HG02759 (cell line): ENCODE measurements at regions not wholly inside any gene's neighbourhood (a gene's known extent, or its start where the extent isn't known, plus 50 kb on each side); places are given as distances from the start of the nearest gene placed in this dataset.
"Not testable (repeated sequence)": the region's sequence is repeated elsewhere in the genome, so short reads cannot be mapped to it uniquely, and the experiment has no call there.

Source experiments
- ATAC-seq: cut with Tn5 transposase; IDR thresholded peaks from one replicate; pipeline ENCODE4 v1.9.1; 2021; ENCODE audit warnings: mild to moderate bottlenecking, moderate library complexity; ENCODE audit not compliant: unreplicated experiment

DNA sequence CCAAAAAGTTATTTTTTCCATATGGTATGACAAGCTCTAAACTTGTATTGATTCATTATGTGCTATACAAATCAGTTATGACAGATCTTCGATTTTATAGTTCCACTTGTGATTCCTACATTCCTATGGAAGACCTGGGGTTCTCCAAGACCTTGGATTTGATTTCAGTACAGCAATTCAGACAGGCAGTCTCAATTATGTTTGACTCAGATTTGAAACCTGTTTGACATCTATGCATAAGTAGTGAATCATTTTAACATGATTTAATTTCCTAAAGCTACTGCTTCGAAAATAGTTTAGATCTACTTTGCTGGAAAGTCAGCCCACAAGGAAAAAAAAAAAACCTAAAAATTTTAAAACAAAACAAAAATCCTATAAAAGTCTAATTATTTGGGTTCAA, 820.4 kb downstream of the LUZP2 start:
- ATAC-seq = no peak

DNA sequence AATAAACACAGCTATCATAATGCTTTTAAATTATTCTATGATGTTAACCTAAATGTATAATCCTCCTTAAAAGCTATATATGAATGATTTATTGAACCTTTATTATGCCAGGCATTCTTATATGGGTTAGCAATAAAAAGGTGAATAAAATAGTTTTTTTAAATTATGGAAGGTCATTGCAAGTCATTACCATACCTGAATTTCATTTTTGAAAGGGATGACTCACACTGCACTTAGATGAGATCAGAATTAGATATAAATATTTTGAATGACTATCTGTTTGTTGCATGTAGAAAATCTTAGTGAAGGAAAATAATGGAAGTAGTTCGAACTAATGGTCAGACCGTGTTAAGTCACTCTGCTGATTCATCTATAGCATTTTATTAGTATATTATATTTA, 822.3 kb downstream of the LUZP2 start:
- ATAC-seq = no peak

DNA sequence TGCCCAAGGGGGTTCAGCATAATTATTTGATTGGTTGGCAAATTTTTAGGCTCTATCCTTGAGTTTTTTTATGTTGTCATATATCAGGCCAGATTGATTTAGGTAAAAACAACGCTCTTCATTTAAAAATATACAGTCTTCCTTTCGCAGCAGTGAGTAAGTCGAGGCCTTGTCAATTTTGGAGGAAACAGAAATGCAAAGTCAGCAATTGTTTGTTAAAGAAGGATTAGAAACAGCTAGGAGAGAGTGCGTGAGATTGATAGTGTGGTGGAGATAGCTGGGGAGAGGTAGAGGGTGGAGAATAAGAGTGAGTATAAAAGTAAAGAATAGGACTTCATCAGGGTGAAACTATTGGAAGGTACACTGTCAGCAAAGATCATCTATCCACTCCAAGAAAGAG, 830.8 kb downstream of the LUZP2 start:
- no peak for ATAC-seq

DNA sequence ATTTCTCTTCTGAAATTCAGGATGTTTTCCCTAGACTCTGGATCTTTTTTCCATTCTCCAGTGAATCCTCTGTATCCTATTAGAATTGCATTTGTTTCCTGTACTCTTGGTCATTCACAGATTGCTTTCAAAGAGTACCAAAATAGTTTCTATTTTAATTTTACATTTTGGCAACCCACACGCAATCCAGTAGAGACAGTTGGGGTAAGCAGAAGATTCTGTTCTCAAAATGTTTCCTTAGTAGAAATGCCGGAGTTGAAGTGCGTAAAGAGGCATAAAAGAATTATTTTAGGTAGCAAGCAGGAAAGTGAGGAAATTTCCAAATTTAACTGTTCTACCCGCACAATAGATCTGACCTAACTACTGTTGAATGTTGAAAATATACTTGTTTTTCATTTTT, 842.4 kb downstream of the LUZP2 start:
- ATAC-seq = no peak

DNA sequence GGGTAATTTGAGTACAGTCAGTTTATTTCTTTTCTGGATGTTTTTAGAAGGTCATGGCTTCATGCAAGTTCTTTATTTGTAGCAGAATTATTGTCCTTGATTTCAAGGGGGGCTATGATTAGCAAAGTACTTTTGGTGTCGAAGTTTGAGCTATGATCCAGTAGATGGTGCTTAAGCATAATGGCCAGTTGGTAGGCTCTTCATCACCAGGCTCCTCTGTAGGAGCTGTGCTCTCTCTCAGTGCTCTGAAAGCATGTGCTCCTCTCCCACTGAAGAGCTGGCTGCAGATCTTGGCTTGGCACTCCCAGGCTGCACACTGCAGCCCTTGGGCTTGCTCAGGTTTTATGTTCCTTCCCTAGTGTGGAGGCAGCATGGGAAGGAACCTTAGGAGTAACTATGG, 852.7 kb downstream of the LUZP2 start:
- ATAC-seq = no peak

DNA sequence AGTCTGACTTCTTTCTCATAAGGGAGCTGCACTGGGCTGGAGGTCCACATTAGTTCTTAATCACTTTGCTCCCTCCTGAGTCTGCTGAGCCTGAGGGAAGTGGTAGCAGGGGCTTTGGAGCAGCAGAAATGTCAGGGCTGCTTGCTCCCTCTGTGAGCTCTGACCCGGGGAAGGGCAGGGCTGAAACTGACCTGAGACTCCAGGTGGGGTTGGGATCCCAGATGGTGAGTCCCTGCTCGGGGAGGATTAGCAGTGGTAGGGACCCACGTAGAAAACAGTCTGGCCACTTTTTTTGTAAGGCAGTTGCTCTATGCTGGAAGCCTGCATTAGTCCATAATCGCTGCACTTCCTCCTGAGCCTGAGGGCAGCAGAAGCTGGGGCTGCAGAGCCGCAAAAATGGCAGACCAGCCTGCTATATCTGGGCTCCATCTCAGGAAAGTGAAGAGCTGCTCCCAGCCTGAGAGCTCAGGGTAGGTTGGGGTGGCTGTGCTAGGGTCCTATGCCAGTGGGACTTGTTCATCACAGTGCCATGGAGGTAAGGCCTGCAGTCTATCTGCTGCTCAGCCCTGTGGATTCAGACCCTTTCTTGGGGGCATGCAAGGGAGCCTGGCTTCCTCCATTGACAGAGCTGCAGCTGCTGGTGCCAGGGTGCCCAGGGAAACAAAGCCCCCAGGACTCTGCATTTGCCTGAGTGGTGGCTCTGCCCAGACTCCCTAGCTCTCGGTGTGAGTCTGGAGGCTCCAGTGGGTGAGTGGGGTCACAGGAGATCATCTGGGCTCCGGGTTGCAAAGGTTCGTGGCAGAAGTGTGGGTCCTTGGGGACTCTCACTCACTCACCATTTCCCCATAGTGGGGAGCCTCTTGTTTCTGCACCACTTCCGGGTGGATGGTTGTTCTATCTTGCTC, 854.3 kb downstream of the LUZP2 start:
- no peak for ATAC-seq

DNA sequence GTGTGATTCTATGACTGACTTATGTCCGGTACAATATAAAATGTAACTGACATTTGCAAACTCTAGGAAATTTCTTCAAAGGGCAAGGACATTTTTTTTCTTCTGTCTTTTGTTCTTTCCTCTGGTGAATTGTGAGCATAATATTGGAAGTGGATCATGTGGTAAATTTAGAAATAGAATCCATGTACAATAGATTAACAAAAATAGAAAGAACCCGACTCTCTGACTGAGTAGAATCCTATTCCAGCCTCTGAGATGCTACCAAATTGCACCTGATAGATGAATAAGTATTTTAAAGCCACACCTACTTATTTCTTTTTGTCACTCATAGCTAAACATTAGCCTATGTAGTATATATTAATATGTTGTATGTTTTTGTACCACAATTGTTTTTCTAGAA, 860.3 kb downstream of the LUZP2 start:
- ATAC-seq = no peak

DNA sequence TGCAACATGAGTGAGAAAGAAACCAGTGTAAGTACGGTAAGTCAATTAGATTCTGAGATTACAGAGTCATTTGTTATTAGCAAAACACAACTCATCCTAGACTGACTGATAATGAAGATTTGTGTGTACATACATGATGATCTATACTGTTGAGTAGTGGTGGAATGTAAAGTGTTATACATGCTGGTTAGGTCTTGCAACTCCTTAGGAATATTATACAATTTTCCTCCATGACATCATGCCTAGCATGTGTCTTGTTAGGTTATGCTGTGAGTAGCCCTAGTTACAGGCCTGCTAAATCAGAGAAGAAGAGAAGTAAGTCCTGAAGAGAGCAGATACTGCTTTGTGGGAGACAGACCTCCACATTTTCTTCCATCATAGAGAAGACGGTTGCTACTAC, 880.6 kb downstream of the LUZP2 start:
- ATAC-seq = no peak

DNA sequence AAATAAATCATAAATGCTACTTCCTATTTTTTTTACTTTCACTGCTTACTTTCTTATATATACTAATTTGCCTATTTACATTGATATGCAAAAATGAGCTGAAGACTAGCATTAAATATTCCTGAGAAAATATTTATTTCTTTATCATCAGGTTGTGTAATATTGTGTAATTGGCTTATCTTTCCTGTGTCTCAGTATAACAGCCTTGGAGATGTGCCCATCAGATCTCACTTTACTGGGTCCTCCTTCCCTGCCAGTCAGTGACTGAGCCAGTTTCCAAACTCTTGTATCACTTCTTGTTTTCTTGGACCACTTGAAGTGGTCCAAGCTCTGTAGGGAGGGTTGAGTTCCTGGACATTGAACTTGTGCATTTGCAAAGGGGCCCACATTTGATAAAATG, 900.0 kb downstream of the LUZP2 start:
- ATAC-seq = no peak

DNA sequence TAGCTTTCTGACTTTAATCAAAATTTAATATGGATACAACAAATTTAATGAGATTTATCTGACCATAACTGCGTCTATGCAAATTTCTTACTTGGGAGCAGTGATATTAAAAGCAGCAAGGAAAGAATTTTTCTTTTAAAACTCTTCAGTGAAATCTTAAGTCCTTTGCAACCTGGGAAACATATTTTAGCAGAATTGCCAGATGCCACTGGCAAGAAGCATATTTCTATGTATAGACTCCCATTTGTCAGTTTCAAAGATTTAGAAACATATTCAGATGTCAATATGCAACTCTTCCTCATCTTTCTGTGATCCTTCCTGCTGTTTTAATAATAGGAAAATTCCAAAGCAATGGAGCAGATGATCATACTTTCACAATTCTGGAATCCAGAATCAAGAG, 911.3 kb downstream of the LUZP2 start:
- no peak for ATAC-seq

DNA sequence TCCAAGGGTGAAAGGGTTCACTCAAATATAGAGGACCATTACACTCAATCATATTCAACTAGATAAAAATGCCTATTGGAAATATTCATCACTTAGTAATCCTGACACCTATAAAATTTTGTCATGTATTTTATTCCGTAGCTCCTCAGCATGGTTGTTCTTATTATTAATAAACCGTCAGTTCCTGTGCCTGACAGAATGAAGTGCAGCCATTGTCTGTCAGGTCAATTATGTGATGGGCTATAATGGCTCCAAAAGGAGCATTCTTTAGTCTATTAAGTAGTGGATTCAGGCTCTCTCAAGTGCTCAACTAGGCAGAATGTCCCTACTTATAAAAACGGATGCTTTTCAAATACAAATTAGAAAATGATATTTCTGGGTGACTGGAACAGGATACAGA, 916.1 kb upstream of the ANO3 start:
- no peak for ATAC-seq

DNA sequence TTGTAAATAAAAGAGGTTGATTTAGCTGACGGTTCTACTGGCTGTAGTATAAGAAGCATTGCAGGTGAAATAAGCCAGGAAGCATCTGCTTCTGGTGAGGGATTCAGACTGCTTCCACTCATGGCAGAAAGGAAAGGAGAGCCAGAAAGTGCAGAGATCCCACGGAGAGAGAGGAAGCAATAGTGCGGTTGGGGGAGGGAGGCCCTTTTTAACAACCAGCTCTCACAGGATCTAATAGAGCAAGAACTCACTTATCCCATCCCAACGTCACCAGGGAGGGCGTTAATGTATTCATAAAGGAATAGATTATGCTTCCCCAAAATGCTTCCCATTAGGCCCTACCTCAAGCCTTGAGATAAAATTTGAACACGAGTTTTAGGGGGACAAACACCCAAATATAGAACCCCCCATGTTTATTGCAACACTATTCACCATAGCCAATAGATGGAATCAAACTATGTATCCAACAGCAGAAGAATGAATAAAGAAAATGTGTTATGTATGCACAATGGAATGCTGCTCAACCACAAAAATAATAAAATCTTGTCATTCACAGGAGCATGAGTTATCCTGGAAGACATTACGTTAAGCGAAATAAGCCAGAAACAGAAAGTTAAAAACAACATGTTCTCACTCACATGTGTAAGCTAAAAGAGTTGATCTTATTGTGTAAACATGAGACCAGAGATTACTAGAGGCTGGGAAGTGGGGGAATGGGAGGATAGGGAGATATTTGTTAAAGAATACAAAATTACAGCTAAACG, 908.3 kb upstream of the ANO3 start:
- no peak for ATAC-seq

DNA sequence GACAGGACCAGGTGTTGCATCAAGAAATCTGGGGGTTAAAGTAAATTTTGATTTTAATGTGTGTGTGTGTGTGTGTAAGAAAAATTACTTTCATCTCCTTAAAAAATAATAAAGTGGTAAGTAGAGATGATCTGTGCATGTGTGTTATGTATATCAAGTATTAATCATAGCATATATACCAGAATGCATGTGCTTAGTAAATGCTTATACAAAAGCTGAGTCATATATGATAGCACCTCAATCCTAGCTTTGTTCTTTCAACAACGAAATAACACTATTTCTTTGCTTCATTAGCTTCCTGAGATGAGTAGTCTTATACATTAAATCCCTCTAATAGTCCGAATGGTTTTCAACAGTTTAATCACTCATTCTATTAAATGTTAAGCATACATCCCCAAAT, 899.6 kb upstream of the ANO3 start:
- no peak for ATAC-seq

DNA sequence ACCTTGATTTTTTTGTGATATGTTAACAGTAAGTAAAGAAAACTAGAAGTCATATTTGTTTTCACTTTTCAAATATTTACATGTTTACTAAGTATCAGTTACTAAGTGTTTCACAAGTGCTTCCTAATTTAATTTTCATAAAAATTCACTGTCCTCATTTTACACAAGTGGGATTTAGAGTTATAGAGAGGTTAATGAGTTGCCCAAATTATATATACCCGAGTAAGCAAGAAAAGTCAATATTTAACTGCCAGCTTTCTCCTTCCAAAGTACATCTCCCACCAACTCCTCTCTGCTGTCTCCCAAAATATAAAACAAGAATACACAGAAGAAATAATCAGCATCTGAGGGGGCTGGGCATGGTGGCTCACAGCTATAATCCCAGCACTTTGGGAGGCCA, 896.7 kb upstream of the ANO3 start:
- ATAC-seq = no peak

DNA sequence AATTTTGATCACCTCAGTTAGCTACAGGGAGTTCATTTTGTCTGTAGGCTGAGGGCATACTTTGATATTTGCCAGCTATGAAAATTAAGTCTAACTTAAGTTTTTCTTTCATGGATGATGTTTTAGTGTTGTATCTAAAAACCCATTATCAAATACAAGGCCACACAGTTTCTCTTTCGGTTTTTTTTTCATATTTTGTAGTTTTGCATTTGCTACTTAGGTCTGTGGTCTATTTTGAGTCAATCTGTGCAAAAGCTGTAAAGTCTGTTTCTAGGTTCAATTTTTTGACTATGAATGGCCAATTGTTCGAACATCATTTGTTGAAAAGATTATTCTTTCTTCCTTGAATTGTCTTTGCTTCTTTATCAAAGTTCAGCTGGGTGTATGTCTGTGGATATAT, 895.6 kb upstream of the ANO3 start:
- no peak for ATAC-seq

DNA sequence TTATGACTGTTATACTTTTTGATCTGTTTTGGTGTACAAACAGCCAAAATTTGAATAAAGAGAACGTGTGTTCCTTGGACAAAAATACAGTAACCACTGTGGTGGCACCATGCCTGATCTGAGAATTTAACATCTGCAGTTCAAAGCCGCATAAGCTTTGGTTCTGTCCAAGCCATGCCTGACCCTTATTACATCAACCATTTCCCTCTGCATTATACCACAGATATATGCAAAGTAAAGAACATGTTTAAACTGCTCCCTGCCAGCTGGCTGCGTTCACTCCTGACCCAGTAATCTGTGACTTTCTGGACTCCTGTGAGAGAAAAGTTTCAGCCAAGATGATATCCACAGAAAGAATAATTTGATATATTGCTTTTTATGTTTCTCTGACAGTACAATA, 890.5 kb upstream of the ANO3 start:
- no peak for ATAC-seq

DNA sequence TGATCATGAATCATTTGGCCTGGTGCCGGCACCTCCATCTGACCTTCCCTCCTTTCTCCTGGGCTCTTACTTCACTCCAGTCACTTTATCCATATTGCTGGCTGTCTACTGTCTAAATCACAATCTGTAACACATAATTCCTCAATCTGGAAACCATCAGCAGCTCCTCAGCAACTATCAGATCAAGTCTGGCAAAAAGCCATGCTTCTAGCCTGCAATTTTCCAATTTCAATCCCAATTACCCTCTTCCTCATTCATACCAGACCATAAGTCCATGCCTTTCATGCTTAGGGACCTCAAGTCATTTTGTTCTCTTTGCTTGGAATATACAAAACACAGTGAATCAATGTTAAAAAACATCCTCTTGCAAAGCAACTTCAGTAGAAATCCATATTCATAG, 882.8 kb upstream of the ANO3 start:
- ATAC-seq = no peak

DNA sequence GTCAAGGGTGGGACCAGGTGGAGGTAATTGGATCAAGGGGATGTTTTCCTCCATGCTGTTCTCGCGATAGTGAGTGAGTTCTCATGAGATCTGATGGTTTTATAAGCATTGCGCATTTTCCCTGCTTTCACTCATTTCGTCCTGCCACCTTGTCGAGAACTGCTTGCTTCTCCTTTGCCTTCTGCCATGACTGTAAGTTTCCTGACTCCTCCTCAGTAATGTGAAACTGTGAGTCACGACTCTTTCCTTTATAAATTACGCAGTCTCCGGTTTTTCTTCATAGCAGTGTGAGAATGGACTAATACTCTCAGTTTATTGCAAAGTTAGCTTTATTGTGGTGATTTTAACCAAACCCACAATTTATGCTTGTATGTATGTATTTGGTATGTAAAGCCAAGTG, 878.5 kb upstream of the ANO3 start:
- no peak for ATAC-seq

DNA sequence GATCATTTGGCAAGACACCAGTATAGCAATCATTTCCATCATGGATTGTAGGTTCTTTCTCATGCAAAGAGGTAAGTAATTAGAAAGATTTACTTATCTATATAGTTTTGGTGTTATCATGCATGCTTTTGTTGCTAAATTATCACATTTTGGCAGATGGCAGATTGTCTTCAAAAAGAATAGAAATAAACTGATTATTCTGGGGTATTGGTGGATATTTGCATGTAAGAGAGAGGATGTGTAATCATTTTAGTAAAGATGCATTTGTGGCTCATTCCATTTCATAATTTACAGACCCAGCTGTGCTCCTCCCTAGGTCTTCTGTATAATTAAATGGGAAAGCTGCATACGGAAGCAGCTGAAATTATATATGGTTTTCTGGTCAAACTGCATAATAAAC, 875.7 kb upstream of the ANO3 start:
- ATAC-seq = no peak

DNA sequence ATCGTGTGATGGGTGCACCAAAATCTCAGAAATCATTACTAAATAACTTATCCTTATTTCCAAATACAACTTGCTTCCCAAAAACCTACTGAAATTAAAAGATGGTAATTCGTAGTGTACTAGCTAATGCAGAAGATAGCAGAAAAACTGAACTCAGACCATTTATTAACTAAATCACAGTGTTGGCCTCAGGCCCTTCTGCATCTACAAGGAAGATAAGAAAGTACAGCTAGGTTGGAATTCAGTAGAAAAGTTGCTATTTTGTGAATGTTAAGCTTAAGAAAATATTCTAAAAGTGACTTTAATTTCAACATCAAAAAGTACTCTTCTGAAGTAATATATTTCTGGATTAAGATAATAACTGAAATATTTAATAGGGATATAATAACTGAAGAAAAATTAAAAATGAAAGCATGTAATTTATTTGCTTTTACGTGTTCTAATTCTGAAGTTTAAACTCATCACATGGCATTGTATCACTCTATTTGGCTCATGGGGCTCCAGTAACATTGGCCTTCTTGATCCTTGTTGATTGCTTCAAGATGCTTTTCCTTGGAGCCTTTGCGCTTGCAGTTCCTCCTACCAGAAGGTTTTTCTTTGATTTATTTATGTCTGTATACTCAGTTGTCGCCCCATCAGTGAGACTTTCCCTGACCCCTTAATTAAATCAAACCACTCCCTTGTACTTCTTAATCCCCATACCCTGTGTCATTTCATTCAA, 847.9 kb upstream of the ANO3 start:
- ATAC-seq = no peak

DNA sequence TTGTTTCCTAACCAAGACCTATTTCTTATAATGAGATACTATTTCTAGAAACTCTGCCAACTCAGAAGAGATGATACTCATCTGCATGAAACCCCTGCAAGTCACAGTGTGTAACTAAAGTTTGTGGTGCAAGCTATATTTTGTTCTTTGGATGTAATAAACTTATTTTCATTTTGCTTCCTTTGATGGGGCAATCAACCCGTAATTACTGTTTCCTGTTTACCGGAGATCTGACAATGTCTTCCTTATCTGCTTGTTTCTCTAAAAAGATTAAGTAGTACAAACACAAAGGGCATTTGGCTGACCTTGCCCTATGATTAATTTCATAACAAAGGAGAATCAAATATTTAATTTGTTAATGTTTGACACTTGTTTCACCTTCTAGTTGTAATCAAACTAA, 846.6 kb upstream of the ANO3 start:
- ATAC-seq = no peak

DNA sequence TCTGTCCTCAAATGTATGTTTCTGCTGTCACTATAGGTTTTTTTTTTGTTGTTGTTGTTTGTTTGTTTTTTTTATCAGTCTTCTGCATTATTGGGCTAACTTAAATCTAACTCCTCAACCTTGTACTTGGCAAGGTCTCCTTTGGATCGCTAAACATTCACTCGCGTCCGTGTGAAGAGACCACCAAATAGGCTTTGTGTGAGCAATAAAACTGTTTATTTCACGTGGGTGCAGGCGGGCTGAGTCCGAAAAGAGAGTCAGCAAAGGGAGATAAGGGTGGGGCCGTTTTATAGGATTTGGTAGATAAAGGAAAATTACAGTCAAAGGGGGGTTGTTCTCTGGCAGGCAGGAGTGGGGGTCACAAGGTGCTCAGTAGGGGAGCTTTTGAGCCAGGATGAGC, 845.6 kb upstream of the ANO3 start:
- ATAC-seq = not testable (repeated sequence)
